ACC112 (cell line): ENCODE measurements at regions not wholly inside any gene's neighbourhood (a gene's known extent, or its start where the extent isn't known, plus 50 kb on each side); places are given as distances from the start of the nearest gene placed in this dataset.
"Not testable (repeated sequence)": the region's sequence is repeated elsewhere in the genome, so short reads cannot be mapped to it uniquely, and the experiment has no call there.

Experiments used
- H2AFZ ChIP-seq: fragments of 200-600 bp; sonication (generic); one replicate; pipeline ENCODE4 v1.6.0; 2017; ENCODE audit warnings: antibody characterized with exemption, low read length; ENCODE audit not compliant: unreplicated experiment
- H3K27ac ChIP-seq: fragments of 200-600 bp; sonication (generic); 2 replicates; pipeline ENCODE4 v1.5.1; 2014; ENCODE audit warnings: low read depth, mild to moderate bottlenecking, antibody characterized with exemption, low read length, moderate library complexity
- H3K27me3 ChIP-seq: fragments of 200-600 bp; sonication (generic); 2 replicates; pipeline ENCODE4 v1.6.1; 2014; ENCODE audit warnings: mild to moderate bottlenecking, antibody characterized with exemption, low read length, moderate library complexity, mixed read lengths; ENCODE audit not compliant: insufficient read depth
- H3K36me3 ChIP-seq: fragments of 200-600 bp; sonication (generic); 2 replicates; pipeline ENCODE4 v1.6.1; 2016; ENCODE audit warnings: mild to moderate bottlenecking, antibody characterized with exemption, low read length, moderate library complexity, mixed read lengths; ENCODE audit not compliant: insufficient read depth
- H3K4me1 ChIP-seq: fragments of 200-600 bp; sonication (generic); one replicate; pipeline ENCODE4 v1.6.1; 2016; ENCODE audit warnings: low read length, mixed read lengths; ENCODE audit not compliant: insufficient read depth, unreplicated experiment, control insufficient read depth
- H3K4me3 ChIP-seq: fragments of 200-600 bp; sonication (generic); 2 replicates; pipeline ENCODE4 v1.5.1; 2014; ENCODE audit warnings: mild to moderate bottlenecking, low read depth, low read length
- H3K79me2 ChIP-seq: fragments of 200-600 bp; sonication (generic); one replicate; pipeline ENCODE4 v1.6.0; 2016; ENCODE audit warnings: low read length; ENCODE audit not compliant: control insufficient read depth, unreplicated experiment, insufficient read depth

- Histone ChIP-seq H2AFZ (no peak overlapping the region), H3K79me2 (no peaks in the 10 kb centered on the region), H3K4me3 (no peak overlapping the region), H3K27me3 (no peaks in the 10 kb centered on the region; the same call in 1 of the 2 replicates), H3K36me3 (no peaks in the 10 kb centered on the region), H3K27ac (no peak overlapping the region), H3K4me1 (no peaks in the 10 kb centered on the region)
Observed at GRCh38 chr9:97176206-97176605, 131.3 kb upstream of the CCDC180 start.

- not testable (repeated sequence) for H3K4me3 ChIP-seq, H2AFZ ChIP-seq, H3K79me2 ChIP-seq, H3K27me3 ChIP-seq, H3K36me3 ChIP-seq, H3K4me1 ChIP-seq, H3K27ac ChIP-seq
Observed at GRCh38 chr9:97168174-97168573, 129.2 kb upstream of the CTSV start.

GRCh38 chr9:97166496-97167138 is 127.7 kb upstream of the CTSV start:
- not testable (repeated sequence) for H3K27me3 ChIP-seq, H2AFZ ChIP-seq, H3K36me3 ChIP-seq, H3K27ac ChIP-seq, H3K79me2 ChIP-seq, H3K4me3 ChIP-seq, H3K4me1 ChIP-seq

- Histone ChIP-seq H3K36me3 (no peaks in the 10 kb centered on the region), H3K27me3 (no peaks in the 10 kb centered on the region), H3K4me1 (no peaks in the 10 kb centered on the region), H3K79me2 (no peaks in the 10 kb centered on the region), H3K4me3 (no peak overlapping the region), H2AFZ (no peak overlapping the region), H3K27ac (no peak overlapping the region)
Observed at GRCh38 chr9:97160255-97160654, 121.3 kb upstream of the CTSV start.

GRCh38 chr9:97158722-97159121 is 119.8 kb upstream of the CTSV start:
- H3K27ac ChIP-seq, H3K4me3 ChIP-seq, H3K4me1 ChIP-seq, H2AFZ ChIP-seq, H3K79me2 ChIP-seq, H3K36me3 ChIP-seq, H3K27me3 ChIP-seq: not testable (repeated sequence)

- not testable (repeated sequence) for H3K27ac ChIP-seq, H3K4me1 ChIP-seq, H3K36me3 ChIP-seq
Observed at GRCh38 chr9:97155441-97155840, 116.5 kb upstream of the CTSV start.

GRCh38 chr9:97153967-97154366 is 115.0 kb upstream of the CTSV start:
- Histone ChIP-seq H3K4me1 (no peaks in the 10 kb centered on the region), H2AFZ (no peak overlapping the region), H3K27me3 (peaks cover 1% of the 10 kb centered on the region; the same call in 1 of the 2 replicates), H3K4me3 (no peak overlapping the region), H3K79me2 (no peaks in the 10 kb centered on the region), H3K36me3 (no peaks in the 10 kb centered on the region), H3K27ac (no peak overlapping the region)

More at GRCh38 chr9:97155441-97155840, 116.5 kb upstream of the CTSV start:
- not testable (repeated sequence) for H3K27me3 ChIP-seq, H2AFZ ChIP-seq, H3K79me2 ChIP-seq, H3K4me3 ChIP-seq

- H2AFZ ChIP-seq, H3K4me1 ChIP-seq, H3K27ac ChIP-seq, H3K36me3 ChIP-seq, H3K4me3 ChIP-seq, H3K79me2 ChIP-seq, H3K27me3 ChIP-seq: not testable (repeated sequence)
Observed at GRCh38 chr9:97153160-97153559, 114.2 kb upstream of the CTSV start.

GRCh38 chr9:97150471-97150870 is 111.5 kb upstream of the CTSV start:
- H3K4me1 ChIP-seq, H3K27me3 ChIP-seq, H2AFZ ChIP-seq, H3K36me3 ChIP-seq, H3K79me2 ChIP-seq, H3K4me3 ChIP-seq, H3K27ac ChIP-seq: not testable (repeated sequence)

- not testable (repeated sequence) for H3K79me2 ChIP-seq, H2AFZ ChIP-seq, H3K4me3 ChIP-seq, H3K27ac ChIP-seq, H3K4me1 ChIP-seq, H3K36me3 ChIP-seq
- H3K27me3 ChIP-seq = peaks cover 11% of the 10 kb centered on the region; the same call in 1 of the 2 replicates
Observed at GRCh38 chr9:97148428-97148827, 109.5 kb upstream of the CTSV start.

GRCh38 chr9:97145680-97146079 is 106.7 kb upstream of the CTSV start:
- H3K27ac ChIP-seq, H3K36me3 ChIP-seq, H3K79me2 ChIP-seq, H2AFZ ChIP-seq, H3K4me3 ChIP-seq, H3K4me1 ChIP-seq: not testable (repeated sequence)
- H3K27me3 ChIP-seq = peaks cover 28% of the 10 kb centered on the region; the same call in 1 of the 2 replicates
